Ishikawa (cell line): ENCODE measurements at regions not wholly inside any gene's neighbourhood (a gene's known extent, or its start where the extent isn't known, plus 50 kb on each side); places are given as distances from the start of the nearest gene placed in this dataset.

Experiments
- CEBPB ChIP-seq: IDR thresholded peaks from 2 replicates; pipeline ENCODE4 v1.6.1; 2012
- CREB1 ChIP-seq: IDR thresholded peaks from 2 replicates; pipeline ENCODE4 v1.6.1; 2012; ENCODE audit warnings: low read depth
- EGR1 ChIP-seq: IDR thresholded peaks from 2 replicates; pipeline ENCODE4 v1.6.1; 2012
- EP300 ChIP-seq: IDR thresholded peaks from 2 replicates; pipeline ENCODE4 v1.6.1; 2012; ENCODE audit warnings: borderline replicate concordance
- FOXM1 ChIP-seq: IDR thresholded peaks from 2 replicates; pipeline ENCODE4 v1.6.1; 2012; ENCODE audit warnings: low read depth, borderline replicate concordance
- NFIC ChIP-seq: IDR thresholded peaks from 2 replicates; pipeline ENCODE4 v1.6.1; 2012
- RAD21 ChIP-seq: IDR thresholded peaks from 2 replicates; pipeline ENCODE4 v1.6.1; 2012; ENCODE audit warnings: low read depth
- REST ChIP-seq: IDR thresholded peaks from 2 replicates; pipeline ENCODE4 v1.6.1; 2012; ENCODE audit warnings: low read depth, mild to moderate bottlenecking
- TAF1 ChIP-seq: IDR thresholded peaks from 2 replicates; pipeline ENCODE4 v1.6.1; 2012; ENCODE audit warnings: low read depth, mild to moderate bottlenecking
- TCF12 ChIP-seq: IDR thresholded peaks from 2 replicates; pipeline ENCODE4 v1.6.1; 2012; ENCODE audit warnings: low read depth
- TEAD4 ChIP-seq: IDR thresholded peaks from 2 replicates; pipeline ENCODE4 v1.6.1; 2012
- USF1 ChIP-seq: IDR thresholded peaks from 2 replicates; pipeline ENCODE4 v1.6.1; 2012
- YY1 ChIP-seq: IDR thresholded peaks from 2 replicates; pipeline ENCODE4 v1.6.1; 2012; ENCODE audit warnings: low read depth
- ZBTB7A ChIP-seq: IDR thresholded peaks from 2 replicates; pipeline ENCODE4 v1.6.1; 2012; ENCODE audit warnings: low read depth
- TF ChIP-seq, protein P1 (sequence below): IDR thresholded peaks from 2 replicates; pipeline ENCODE4 v1.6.1; 2012

GRCh38 chr9:81759680-81760215 lies 70.4 kb upstream of the TLE1 start:
- TF ChIP-seq REST (no peak), NFIC (no peak), RAD21 (no peak), ZBTB7A (no peak), EP300 (no peak)

GRCh38 chr9:81767921-81768320 lies 78.6 kb upstream of the TLE1 start:
- TF ChIP-seq, protein P1, sequence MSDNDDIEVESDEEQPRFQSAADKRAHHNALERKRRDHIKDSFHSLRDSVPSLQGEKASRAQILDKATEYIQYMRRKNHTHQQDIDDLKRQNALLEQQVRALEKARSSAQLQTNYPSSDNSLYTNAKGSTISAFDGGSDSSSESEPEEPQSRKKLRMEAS, result no peak
- TF ChIP-seq NFIC (no peak), ZBTB7A (no peak), EGR1 (no peak), CEBPB (no peak), TAF1 (no peak), YY1 (no peak), USF1 (no peak), FOXM1 (no peak), CREB1 (no peak), TCF12 (no peak), TEAD4 (no peak), RAD21 (no peak), EP300 (no peak), REST (no peak)

- TF ChIP-seq RAD21, result no peak
- TF ChIP-seq YY1, result no peak
- TF ChIP-seq USF1, result no peak
- TF ChIP-seq TAF1, result no peak
- TF ChIP-seq, protein P1, result no peak
- no peak for TF ChIP-seq FOXM1
- no peak for TF ChIP-seq EGR1
- TF ChIP-seq CEBPB, result no peak
Observed at GRCh38 chr9:81771571-81771970, 82.2 kb upstream of the TLE1 start.

DNA sequence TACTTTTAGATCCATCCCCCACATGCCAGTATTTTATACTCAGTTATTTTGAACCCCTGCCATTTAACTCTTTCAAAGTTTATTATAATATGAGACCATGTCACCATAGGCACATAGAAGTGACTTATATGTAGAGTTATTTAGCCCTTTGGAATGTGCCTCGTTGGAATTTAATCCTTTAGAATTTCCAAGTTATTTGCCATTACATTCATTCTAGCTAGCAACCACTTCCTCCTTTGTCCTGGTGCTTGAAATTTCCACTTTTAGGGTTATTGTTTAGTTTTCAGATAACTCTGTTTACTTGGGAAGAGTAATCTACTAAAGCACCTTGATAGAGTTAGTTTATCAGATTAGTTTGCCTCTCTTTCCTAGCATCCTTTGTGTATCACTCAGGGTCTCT lies 82.8 kb upstream of the TLE1 start:
- TF ChIP-seq ZBTB7A (no peak), TEAD4 (no peak)

DNA sequence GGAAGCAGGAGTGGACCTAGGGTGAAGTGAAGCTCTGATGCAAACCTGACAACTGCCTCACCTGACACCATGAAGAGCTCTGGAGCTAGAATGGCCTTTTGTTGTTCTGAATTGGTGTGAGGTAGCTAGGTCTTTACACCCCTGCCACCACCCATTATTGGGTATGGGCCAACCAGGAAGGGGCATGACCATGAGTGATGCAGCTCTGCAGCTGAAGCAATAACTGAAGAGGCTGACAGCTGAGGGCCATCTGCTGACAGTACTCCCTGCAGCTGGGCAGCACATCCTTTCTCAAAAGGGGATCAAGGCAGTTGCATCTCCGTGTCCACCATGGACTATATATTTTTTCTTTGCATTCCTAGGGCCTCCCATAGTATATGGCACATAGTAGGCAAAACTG lies 87.0 kb upstream of the TLE1 start:
- no peak for TF ChIP-seq CREB1

- TF ChIP-seq YY1, result no peak
- TF ChIP-seq FOXM1, result no peak
- TF ChIP-seq, protein P1, result no peak
- TF ChIP-seq EGR1, result no peak
- no peak for TF ChIP-seq TEAD4
- TF ChIP-seq USF1, result no peak
- TF ChIP-seq EP300, result no peak
- no peak for TF ChIP-seq RAD21
- TF ChIP-seq NFIC, result no peak
- TF ChIP-seq CREB1, result no peak
- no peak for TF ChIP-seq ZBTB7A
Observed at GRCh38 chr9:81776834-81777233, 87.5 kb upstream of the TLE1 start.

DNA sequence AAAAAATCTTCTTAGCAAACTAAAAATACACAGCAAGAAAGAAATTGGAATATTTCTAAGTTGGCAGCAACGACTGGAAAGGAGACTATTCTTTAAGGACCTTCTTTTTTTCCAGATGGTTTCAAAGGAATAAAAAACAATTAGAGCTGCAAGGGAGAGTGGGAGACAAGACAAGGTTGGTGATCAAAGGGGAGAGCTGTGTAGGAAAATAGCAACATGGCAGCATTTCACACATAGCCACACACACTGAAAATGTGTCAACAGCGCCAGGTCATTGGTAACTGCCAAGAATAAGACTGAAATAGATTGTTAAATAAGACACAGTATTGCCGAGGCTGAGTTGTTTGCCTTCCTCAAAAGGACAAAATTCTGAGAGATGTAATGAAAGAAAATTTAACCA lies 88.1 kb upstream of the TLE1 start:
- TF ChIP-seq EP300 (no peak), CEBPB (no peak), TCF12 (no peak), USF1 (no peak)
